ENCODE measurements at regions not wholly inside any gene's neighbourhood (a gene's known extent, or its start where the extent isn't known, plus 50 kb on each side); places are given as distances from the start of the nearest gene placed in this dataset.

DNA sequence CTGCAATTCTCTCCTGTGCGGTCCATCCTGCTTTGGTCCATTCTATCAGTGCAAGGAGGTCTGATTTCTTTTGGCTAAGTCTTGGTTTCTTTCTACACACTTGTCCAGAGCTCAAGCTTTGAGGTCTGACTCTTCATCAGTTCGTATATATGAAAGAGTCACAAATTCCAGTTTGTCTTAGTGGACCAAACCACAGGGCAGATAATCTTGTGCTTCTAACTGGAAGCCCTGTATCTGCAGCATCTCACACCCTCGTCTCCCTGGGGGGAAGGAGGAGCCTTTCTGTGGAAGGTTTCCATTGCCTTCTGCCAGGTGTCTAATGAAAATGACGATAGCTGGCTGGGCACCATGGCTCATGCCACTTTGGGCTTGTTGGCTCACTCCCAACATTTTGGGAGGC lies 148.5 kb downstream of the SPP2 start:
- Histone ChIP-seq H3K27ac (replicated peaks) (no peak overlapping the region), H3K27me3 (ENCODE audit: insufficient read depth, poor library complexity, severe bottlenecking) (no peaks in the 10 kb centered on the region), H3K4me3 (replicated peaks; ENCODE audit: insufficient read depth, low read length) (no peak overlapping the region)
- DNase-seq (ENCODE audit: low read depth in 1 of 2, low spot score in 1 of 2) = no peak
- TF ChIP-seq SPI1 (IDR thresholded peaks at IDR 0.05; ENCODE audit: borderline replicate concordance, low read depth) = no peak
- TF ChIP-seq, protein P1, sequence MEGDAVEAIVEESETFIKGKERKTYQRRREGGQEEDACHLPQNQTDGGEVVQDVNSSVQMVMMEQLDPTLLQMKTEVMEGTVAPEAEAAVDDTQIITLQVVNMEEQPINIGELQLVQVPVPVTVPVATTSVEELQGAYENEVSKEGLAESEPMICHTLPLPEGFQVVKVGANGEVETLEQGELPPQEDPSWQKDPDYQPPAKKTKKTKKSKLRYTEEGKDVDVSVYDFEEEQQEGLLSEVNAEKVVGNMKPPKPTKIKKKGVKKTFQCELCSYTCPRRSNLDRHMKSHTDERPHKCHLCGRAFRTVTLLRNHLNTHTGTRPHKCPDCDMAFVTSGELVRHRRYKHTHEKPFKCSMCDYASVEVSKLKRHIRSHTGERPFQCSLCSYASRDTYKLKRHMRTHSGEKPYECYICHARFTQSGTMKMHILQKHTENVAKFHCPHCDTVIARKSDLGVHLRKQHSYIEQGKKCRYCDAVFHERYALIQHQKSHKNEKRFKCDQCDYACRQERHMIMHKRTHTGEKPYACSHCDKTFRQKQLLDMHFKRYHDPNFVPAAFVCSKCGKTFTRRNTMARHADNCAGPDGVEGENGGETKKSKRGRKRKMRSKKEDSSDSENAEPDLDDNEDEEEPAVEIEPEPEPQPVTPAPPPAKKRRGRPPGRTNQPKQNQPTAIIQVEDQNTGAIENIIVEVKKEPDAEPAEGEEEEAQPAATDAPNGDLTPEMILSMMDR (IDR thresholded peaks at IDR 0.05; ENCODE audit: insufficient read depth, low read length) = no peak
- TF ChIP-seq POLR2AphosphoS5 (IDR thresholded peaks at IDR 0.05; ENCODE audit: low read depth) = no peak
- TF ChIP-seq, protein P2, sequence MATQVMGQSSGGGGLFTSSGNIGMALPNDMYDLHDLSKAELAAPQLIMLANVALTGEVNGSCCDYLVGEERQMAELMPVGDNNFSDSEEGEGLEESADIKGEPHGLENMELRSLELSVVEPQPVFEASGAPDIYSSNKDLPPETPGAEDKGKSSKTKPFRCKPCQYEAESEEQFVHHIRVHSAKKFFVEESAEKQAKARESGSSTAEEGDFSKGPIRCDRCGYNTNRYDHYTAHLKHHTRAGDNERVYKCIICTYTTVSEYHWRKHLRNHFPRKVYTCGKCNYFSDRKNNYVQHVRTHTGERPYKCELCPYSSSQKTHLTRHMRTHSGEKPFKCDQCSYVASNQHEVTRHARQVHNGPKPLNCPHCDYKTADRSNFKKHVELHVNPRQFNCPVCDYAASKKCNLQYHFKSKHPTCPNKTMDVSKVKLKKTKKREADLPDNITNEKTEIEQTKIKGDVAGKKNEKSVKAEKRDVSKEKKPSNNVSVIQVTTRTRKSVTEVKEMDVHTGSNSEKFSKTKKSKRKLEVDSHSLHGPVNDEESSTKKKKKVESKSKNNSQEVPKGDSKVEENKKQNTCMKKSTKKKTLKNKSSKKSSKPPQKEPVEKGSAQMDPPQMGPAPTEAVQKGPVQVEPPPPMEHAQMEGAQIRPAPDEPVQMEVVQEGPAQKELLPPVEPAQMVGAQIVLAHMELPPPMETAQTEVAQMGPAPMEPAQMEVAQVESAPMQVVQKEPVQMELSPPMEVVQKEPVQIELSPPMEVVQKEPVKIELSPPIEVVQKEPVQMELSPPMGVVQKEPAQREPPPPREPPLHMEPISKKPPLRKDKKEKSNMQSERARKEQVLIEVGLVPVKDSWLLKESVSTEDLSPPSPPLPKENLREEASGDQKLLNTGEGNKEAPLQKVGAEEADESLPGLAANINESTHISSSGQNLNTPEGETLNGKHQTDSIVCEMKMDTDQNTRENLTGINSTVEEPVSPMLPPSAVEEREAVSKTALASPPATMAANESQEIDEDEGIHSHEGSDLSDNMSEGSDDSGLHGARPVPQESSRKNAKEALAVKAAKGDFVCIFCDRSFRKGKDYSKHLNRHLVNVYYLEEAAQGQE (IDR thresholded peaks at IDR 0.05; ENCODE audit: insufficient replicate concordance, low read depth) = no peak
- no peak for TF ChIP-seq GABPA (IDR thresholded peaks at IDR 0.05; ENCODE audit: low read depth)

DNA sequence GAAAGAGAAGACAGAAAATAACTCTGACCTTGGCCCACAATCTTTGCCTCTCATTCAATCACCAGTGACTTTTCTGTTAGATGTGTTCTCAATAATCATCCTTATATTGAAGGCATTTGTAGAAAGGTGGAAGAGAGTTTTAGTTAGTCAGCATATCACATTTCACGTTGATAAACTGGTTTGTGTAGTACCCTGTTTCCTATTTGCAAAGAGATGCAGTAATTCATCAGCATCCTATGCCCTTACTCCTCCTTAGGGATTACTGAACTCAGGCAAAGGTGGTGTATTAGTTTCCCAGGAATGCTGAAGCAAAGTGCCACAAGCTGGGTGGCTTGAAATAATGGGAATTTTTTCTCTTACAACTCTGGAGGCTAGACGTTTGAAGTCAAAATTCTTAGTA lies 145.0 kb downstream of the SPP2 start:
- H3K4me3 ChIP-seq (replicated peaks; ENCODE audit: insufficient read depth, low read length) = no peak overlapping the region
- TF ChIP-seq POLR2AphosphoS5 (IDR thresholded peaks at IDR 0.05; ENCODE audit: low read depth) (no peak), SPI1 (IDR thresholded peaks at IDR 0.05; ENCODE audit: borderline replicate concordance, low read depth) (no peak), GABPA (IDR thresholded peaks at IDR 0.05; ENCODE audit: low read depth) (no peak)
- TF ChIP-seq, protein P1 (IDR thresholded peaks at IDR 0.05; ENCODE audit: insufficient read depth, low read length) = no peak
- TF ChIP-seq, protein P2 (IDR thresholded peaks at IDR 0.05; ENCODE audit: insufficient replicate concordance, low read depth) = no peak
- H3K27me3 ChIP-seq (ENCODE audit: insufficient read depth, poor library complexity, severe bottlenecking) = peaks cover 3% of the 10 kb centered on the region
- H3K27ac ChIP-seq (replicated peaks) = no peak overlapping the region
- no peak for DNase-seq (ENCODE audit: low read depth in 1 of 2, low spot score in 1 of 2)

DNA sequence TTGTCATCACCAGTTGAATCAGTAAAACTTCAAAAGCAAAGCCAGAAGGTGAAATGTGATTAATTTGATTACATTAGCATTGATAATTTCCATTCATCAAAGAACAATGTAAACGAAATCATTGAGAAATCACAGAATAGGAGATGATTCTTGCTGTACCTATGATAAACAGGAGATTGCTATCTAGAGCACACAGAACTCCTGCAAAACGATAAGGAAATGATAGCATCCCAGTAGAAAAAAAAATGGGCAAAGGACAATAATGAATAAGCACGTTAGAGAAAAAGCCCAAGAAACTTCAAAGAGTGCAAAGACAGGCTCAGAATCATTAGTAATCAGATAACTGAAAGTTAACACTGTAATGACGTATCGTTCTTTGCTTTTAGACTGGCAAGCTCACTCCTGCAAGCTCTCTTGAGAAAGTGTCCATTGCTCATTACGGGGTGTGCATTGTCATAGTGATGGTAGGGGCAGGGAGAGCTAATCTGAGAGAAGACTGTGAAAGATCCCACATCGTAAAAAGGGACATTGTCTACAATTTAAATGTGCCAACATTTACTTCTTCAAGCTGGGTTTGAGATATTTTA lies 143.6 kb downstream of the SPP2 start:
- no peak overlapping the region for H3K27ac ChIP-seq (replicated peaks)
- no peak overlapping the region for H3K4me3 ChIP-seq (replicated peaks; ENCODE audit: insufficient read depth, low read length)
- H3K27me3 ChIP-seq (ENCODE audit: insufficient read depth, poor library complexity, severe bottlenecking) = peaks cover 3% of the 10 kb centered on the region
- TF ChIP-seq, protein P1 (IDR thresholded peaks at IDR 0.05; ENCODE audit: insufficient read depth, low read length) = no peak
- TF ChIP-seq, protein P2 (IDR thresholded peaks at IDR 0.05; ENCODE audit: insufficient replicate concordance, low read depth) = no peak
- TF ChIP-seq SPI1 (IDR thresholded peaks at IDR 0.05; ENCODE audit: borderline replicate concordance, low read depth) (no peak), GABPA (IDR thresholded peaks at IDR 0.05; ENCODE audit: low read depth) (no peak), POLR2AphosphoS5 (IDR thresholded peaks at IDR 0.05; ENCODE audit: low read depth) (no peak)
- DNase-seq (ENCODE audit: low read depth in 1 of 2, low spot score in 1 of 2) = no peak
